ENCODE measurements at regions not wholly inside any gene's neighbourhood (a gene's known extent, or its start where the extent isn't known, plus 50 kb on each side); places are given as distances from the start of the nearest gene placed in this dataset.
A peak's percentile ranks its signal among the peaks of the same experiment; 100 is the strongest.

- DNase-seq (ENCODE audit: low read depth), result no peak
These were observed 72.3 kb downstream of the FAM76B start for GRCh38 chr11:95717314-95717713.

GRCh38 chr11:95716266-95716665 lies 73.3 kb downstream of the FAM76B start:
- DNase-seq (ENCODE audit: low read depth), result no peak

GRCh38 chr11:95715777-95716241 lies 73.8 kb downstream of the FAM76B start:
- DNase-seq (ENCODE audit: low read depth), result no peak

GRCh38 chr11:95714843-95715776 lies 74.5 kb downstream of the FAM76B start:
- no peak for DNase-seq (ENCODE audit: low read depth)

- DNase-seq (ENCODE audit: low read depth), result no peak
These were observed 76.2 kb downstream of the FAM76B start for GRCh38 chr11:95713428-95713827.

- no peak for DNase-seq (ENCODE audit: low read depth)
These were observed 77.7 kb downstream of the FAM76B start for GRCh38 chr11:95711945-95712221.

GRCh38 chr11:95711162-95711944 lies 78.2 kb downstream of the FAM76B start:
- DNase-seq (ENCODE audit: low read depth), result no peak

GRCh38 chr11:95708681-95709080 lies 80.9 kb downstream of the FAM76B start:
- DNase-seq (ENCODE audit: low read depth), result no peak

GRCh38 chr11:95706974-95707387 lies 82.6 kb downstream of the FAM76B start:
- no peak for DNase-seq (ENCODE audit: low read depth)

GRCh38 chr11:95705485-95706124 lies 84.0 kb downstream of the FAM76B start:
- peak; percentile 69 for DNase-seq (ENCODE audit: low read depth)

GRCh38 chr11:95704865-95705264 lies 84.7 kb downstream of the FAM76B start:
- no peak for DNase-seq (ENCODE audit: low read depth)

GRCh38 chr11:95703049-95703448 lies 86.5 kb downstream of the FAM76B start:
- no peak for DNase-seq (ENCODE audit: low read depth)

GRCh38 chr11:95702526-95702925 lies 87.1 kb downstream of the FAM76B start:
- DNase-seq (ENCODE audit: low read depth), result peak; percentile 68

GRCh38 chr11:95700471-95700817 lies 89.1 kb downstream of the FAM76B start:
- no peak for DNase-seq (ENCODE audit: low read depth)

GRCh38 chr11:95699631-95700470 lies 89.7 kb downstream of the FAM76B start:
- no peak for DNase-seq (ENCODE audit: low read depth)

- DNase-seq (ENCODE audit: low read depth), result no peak
These were observed 90.7 kb downstream of the FAM76B start for GRCh38 chr11:95698676-95699557.

- DNase-seq (ENCODE audit: low read depth), result no peak
These were observed 91.8 kb downstream of the FAM76B start for GRCh38 chr11:95697614-95698408.

GRCh38 chr11:95695181-95695580 lies 94.4 kb downstream of the FAM76B start:
- no peak for DNase-seq (ENCODE audit: low read depth)

GRCh38 chr11:95693298-95693697 lies 96.3 kb downstream of the FAM76B start:
- no peak for DNase-seq (ENCODE audit: low read depth)

All from GM04504 (cell line).